ENCODE measurements at regions not wholly inside any gene's neighbourhood (a gene's known extent, or its start where the extent isn't known, plus 50 kb on each side); places are given as distances from the start of the nearest gene placed in this dataset.

DNA sequence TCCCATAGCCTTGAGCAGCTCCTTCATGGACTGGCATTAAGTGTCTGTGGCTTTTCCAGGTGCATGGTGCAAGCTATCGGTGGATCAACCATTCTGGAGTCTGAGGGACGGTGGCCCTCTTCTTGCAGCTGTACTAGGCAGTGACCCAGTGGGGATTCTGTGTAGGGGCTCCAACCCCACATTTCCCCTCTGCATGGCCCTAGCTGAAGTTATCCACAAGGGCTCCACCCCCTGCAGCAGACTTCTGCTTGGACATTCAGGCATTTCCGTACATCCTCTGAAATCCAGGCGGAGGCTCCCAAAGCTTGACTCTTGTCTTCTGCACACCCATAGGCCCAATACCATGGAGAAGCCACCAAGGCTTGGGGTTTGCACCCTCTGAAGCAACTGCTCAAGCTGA, 89.3 kb upstream of the PGRMC2 start:
- TF ChIP-seq POLR2A (IDR thresholded peaks at IDR 0.05) = no peak
- TF ChIP-seq, protein P1, sequence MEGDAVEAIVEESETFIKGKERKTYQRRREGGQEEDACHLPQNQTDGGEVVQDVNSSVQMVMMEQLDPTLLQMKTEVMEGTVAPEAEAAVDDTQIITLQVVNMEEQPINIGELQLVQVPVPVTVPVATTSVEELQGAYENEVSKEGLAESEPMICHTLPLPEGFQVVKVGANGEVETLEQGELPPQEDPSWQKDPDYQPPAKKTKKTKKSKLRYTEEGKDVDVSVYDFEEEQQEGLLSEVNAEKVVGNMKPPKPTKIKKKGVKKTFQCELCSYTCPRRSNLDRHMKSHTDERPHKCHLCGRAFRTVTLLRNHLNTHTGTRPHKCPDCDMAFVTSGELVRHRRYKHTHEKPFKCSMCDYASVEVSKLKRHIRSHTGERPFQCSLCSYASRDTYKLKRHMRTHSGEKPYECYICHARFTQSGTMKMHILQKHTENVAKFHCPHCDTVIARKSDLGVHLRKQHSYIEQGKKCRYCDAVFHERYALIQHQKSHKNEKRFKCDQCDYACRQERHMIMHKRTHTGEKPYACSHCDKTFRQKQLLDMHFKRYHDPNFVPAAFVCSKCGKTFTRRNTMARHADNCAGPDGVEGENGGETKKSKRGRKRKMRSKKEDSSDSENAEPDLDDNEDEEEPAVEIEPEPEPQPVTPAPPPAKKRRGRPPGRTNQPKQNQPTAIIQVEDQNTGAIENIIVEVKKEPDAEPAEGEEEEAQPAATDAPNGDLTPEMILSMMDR (IDR thresholded peaks at IDR 0.05) = no peak

All from lower leg skin (tissue), 3 donors.